ENCODE measurements at regions not wholly inside any gene's neighbourhood (a gene's known extent, or its start where the extent isn't known, plus 50 kb on each side); places are given as distances from the start of the nearest gene placed in this dataset.

GRCh38 chr7:93008833-93009232 lies 108.9 kb downstream of the SAMD9 start:
- Histone ChIP-seq H3K27ac (ENCODE audit: low read depth in 1 of 2, low read length in 2 of 2) (no peak overlapping the region), H3K9ac (ENCODE audit: low read depth in 1 of 2, low read length in 2 of 2) (no peak overlapping the region), H3K27me3 (ENCODE audit: control insufficient read depth in 4 of 4, insufficient read depth in 4 of 4, low read length in 3 of 4) (peaks cover 0 to 10% (median 0%) of the 10 kb centered on the region in 4 donors), H3K4me3 (ENCODE audit: low read depth in 1 of 3, low read length in 3 of 3) (no peak overlapping the region), H3K9me3 (ENCODE audit: control insufficient read depth in 4 of 4, low read length in 3 of 4) (no peaks in the 10 kb centered on the region), H3K4me1 (ENCODE audit: control insufficient read depth in 4 of 4, insufficient read depth in 4 of 4, low read length in 3 of 4) (no peaks in the 10 kb centered on the region), H3K36me3 (ENCODE audit: control insufficient read depth in 4 of 4, insufficient read depth in 3 of 4, low read depth in 1 of 4, low read length in 3 of 4) (no peaks in the 10 kb centered on the region)
- 63% methylated on average over 3 of the region's 3 CpGs for WGBS
- DNase-seq (ENCODE audit: low spot score): no peak
- no peak for TF ChIP-seq TAF1 (conservative IDR thresholded peaks at IDR 0.05)

- no peak for DNase-seq (ENCODE audit: low spot score)
- TF ChIP-seq MAX (IDR thresholded peaks at IDR 0.05) (no peak), SP1 (IDR thresholded peaks at IDR 0.05) (no peak), CTCF (IDR thresholded peaks at IDR 0.05; ENCODE audit: low read depth, low read length, missing input control) (no peak), TAF1 (conservative IDR thresholded peaks at IDR 0.05) (no peak), ATF3 (IDR thresholded peaks at IDR 0.05) (no peak), FOXA2 (IDR thresholded peaks at IDR 0.05) (no peak), RXRA (IDR thresholded peaks at IDR 0.05) (no peak), REST (IDR thresholded peaks at IDR 0.05) (no peak), YY1 (IDR thresholded peaks at IDR 0.05) (no peak), JUND (IDR thresholded peaks at IDR 0.05) (no peak), GABPA (IDR thresholded peaks at IDR 0.05 in 1 of 2, conservative IDR thresholded peaks at IDR 0.05 in 1 of 2) (no peak), EGR1 (IDR thresholded peaks at IDR 0.05; ENCODE audit: low read depth in 2 of 2) (no peak), HNF4G (IDR thresholded peaks at IDR 0.05) (no peak), HNF4A (conservative IDR thresholded peaks at IDR 0.05) (no peak), ZBTB33 (IDR thresholded peaks at IDR 0.05) (no peak)
- Histone ChIP-seq H3K36me3 (ENCODE audit: control insufficient read depth in 4 of 4, insufficient read depth in 3 of 4, low read depth in 1 of 4, low read length in 3 of 4) (no peaks in the 10 kb centered on the region), H3K9ac (ENCODE audit: low read depth in 1 of 2, low read length in 2 of 2) (no peak overlapping the region), H3K9me3 (ENCODE audit: control insufficient read depth in 4 of 4, low read length in 3 of 4) (no peaks in the 10 kb centered on the region), H3K27ac (ENCODE audit: low read depth in 1 of 2, low read length in 2 of 2) (no peak overlapping the region), H3K4me1 (ENCODE audit: control insufficient read depth in 4 of 4, insufficient read depth in 4 of 4, low read length in 3 of 4) (no peaks in the 10 kb centered on the region), H3K4me3 (ENCODE audit: low read depth in 1 of 3, low read length in 3 of 3) (no peak overlapping the region), H3K27me3 (ENCODE audit: control insufficient read depth in 4 of 4, insufficient read depth in 4 of 4, low read length in 3 of 4) (peaks cover 0 to 10% (median 0%) of the 10 kb centered on the region in 4 donors)
- 55% methylated on average over 3 of the region's 3 CpGs for WGBS
Observed at GRCh38 chr7:93006480-93007095, 111.2 kb downstream of the SAMD9 start.

Measured in liver (tissue), 8 donors.